NCI-H128 (cell line): ENCODE measurements at regions not wholly inside any gene's neighbourhood (a gene's known extent, or its start where the extent isn't known, plus 50 kb on each side); places are given as distances from the start of the nearest gene placed in this dataset.
A peak's percentile ranks its signal among the peaks of the same experiment; 100 is the strongest.

Experiments used
- DNase-seq: peaks from one replicate; lab custom pipeline; 2025; ENCODE audit not compliant: unreplicated experiment; lab: John Stamatoyannopoulos, UW

- DNase-seq: no peak
Observed at GRCh38 chr2:42939411-42940206, 147.2 kb upstream of the HAAO start.

- no peak for DNase-seq
Observed at GRCh38 chr2:42938671-42939370, 146.4 kb upstream of the HAAO start.

- DNase-seq: no peak
Observed at GRCh38 chr2:42937171-42937875, 144.9 kb upstream of the HAAO start.

- DNase-seq: no peak
Observed at GRCh38 chr2:42935692-42936671, 143.6 kb upstream of the HAAO start.

- no peak for DNase-seq
Observed at GRCh38 chr2:42934580-42935186, 142.3 kb upstream of the HAAO start.

- no peak for DNase-seq
Observed at GRCh38 chr2:42933824-42934254, 141.5 kb upstream of the HAAO start.

GRCh38 chr2:42932271-42933151 is 140.1 kb upstream of the HAAO start:
- DNase-seq: no peak

- no peak for DNase-seq
Observed at GRCh38 chr2:42931818-42932195, 139.4 kb upstream of the HAAO start.

- no peak for DNase-seq
Observed at GRCh38 chr2:42931146-42931817, 138.9 kb upstream of the HAAO start.

- no peak for DNase-seq
Observed at GRCh38 chr2:42930025-42930581, 137.7 kb upstream of the HAAO start.

GRCh38 chr2:42929546-42930024 is 137.2 kb upstream of the HAAO start:
- no peak for DNase-seq

- no peak for DNase-seq
Observed at GRCh38 chr2:42928692-42929545, 136.5 kb upstream of the HAAO start.

- DNase-seq: no peak
Observed at GRCh38 chr2:42928161-42928691, 135.8 kb upstream of the HAAO start.

- no peak for DNase-seq
Observed at GRCh38 chr2:42927334-42928160, 135.2 kb upstream of the HAAO start.

GRCh38 chr2:42926434-42927333 is 134.3 kb upstream of the HAAO start:
- peak; percentile 62 for DNase-seq
